ENCODE measurements at regions not wholly inside any gene's neighbourhood (a gene's known extent, or its start where the extent isn't known, plus 50 kb on each side); places are given as distances from the start of the nearest gene placed in this dataset.

- TF ChIP-seq CTCF (IDR thresholded peaks at IDR 0.05; ENCODE audit: insufficient read depth, low read depth, low read length) (no peak), EZH2 (IDR thresholded peaks at IDR 0.05; ENCODE audit: insufficient read depth, low read length) (no peak)
Measured at GRCh38 chr1:29786195-29786594, 549.9 kb downstream of the PTPRU start.
